Adipose tissue (tissue), 3 donors: ENCODE measurements at regions not wholly inside any gene's neighbourhood (a gene's known extent, or its start where the extent isn't known, plus 50 kb on each side); places are given as distances from the start of the nearest gene placed in this dataset.

Experiments used
- H3K27ac ChIP-seq: one replicate; pipeline ENCODE4 v1.5.1; 2013; ENCODE audit warnings: low read depth, low read length
- WGBS, 3 donors: extraction: QIAGEN DNeasy Blood & Tissue Kit; methylation state at CpG; one replicate each; pipeline ENCODE4 v1.1.7; 2013; 5-methylcytosine and 5-hydroxymethylcytosine counted together
- donor health status: healthy with polysubstance abuse.
- donor health status: Bipolar disorder and iron deficiency.
- donor health status: healthy.

GRCh38 chr15:94793641-94794040 lies 562.3 kb downstream of the MCTP2 start:
- WGBS, 3 donors: 59 to 75% (median 73%) methylated on average over 7 of the region's 7 CpGs
- no peak overlapping the region for H3K27ac ChIP-seq

- 38 to 68% (median 66%) methylated on average over 2 of the region's 2 CpGs for WGBS, 3 donors
- no peak overlapping the region for H3K27ac ChIP-seq
Measured at GRCh38 chr15:94804613-94805012, 573.3 kb downstream of the MCTP2 start.

GRCh38 chr15:94815110-94815731 lies 583.9 kb downstream of the MCTP2 start:
- WGBS, 3 donors: 72 to 75% (median 75%) methylated on average over 4 of the region's 4 CpGs

GRCh38 chr15:94815914-94816313 lies 584.6 kb downstream of the MCTP2 start:
- 84 to 91% (median 89%) methylated on average over 5 of the region's 5 CpGs for WGBS, 3 donors
- H3K27ac ChIP-seq: no peak overlapping the region

More at GRCh38 chr15:94815110-94815731, 583.9 kb downstream of the MCTP2 start:
- H3K27ac ChIP-seq: no peak overlapping the region

- WGBS, 3 donors: 92 to 95% (median 93%) methylated on average over 15 of the region's 15 CpGs
- no peak overlapping the region for H3K27ac ChIP-seq
Measured at GRCh38 chr15:94829887-94830884, 598.8 kb downstream of the MCTP2 start.

- H3K27ac ChIP-seq: no peak overlapping the region
- 89 to 95% (median 94%) methylated on average over 3 of the region's 3 CpGs for WGBS, 3 donors
Measured at GRCh38 chr15:94834000-94834399, 602.6 kb downstream of the MCTP2 start.

- no peak overlapping the region for H3K27ac ChIP-seq
- WGBS, 3 donors: 78 to 91% (median 84%) methylated on average over 1 of the region's 1 CpG
Measured at GRCh38 chr15:94834494-94834893, 603.1 kb downstream of the MCTP2 start.

GRCh38 chr15:94838281-94838680 lies 606.9 kb downstream of the MCTP2 start:
- H3K27ac ChIP-seq: no peak overlapping the region
- WGBS, 3 donors: 52 to 76% (median 70%) methylated on average over 1 of the region's 1 CpG

- no peak overlapping the region for H3K27ac ChIP-seq
- 88 to 92% (median 91%) methylated on average over 10 of the region's 10 CpGs for WGBS, 3 donors
Measured at GRCh38 chr15:94840794-94841783, 609.7 kb downstream of the MCTP2 start.

GRCh38 chr15:94843060-94843459 lies 611.7 kb downstream of the MCTP2 start:
- H3K27ac ChIP-seq: no peak overlapping the region

- 28 to 40% (median 37%) methylated on average over 5 of the region's 5 CpGs for WGBS, 3 donors
- H3K27ac ChIP-seq: no peak overlapping the region
Measured at GRCh38 chr15:94844198-94844537, 612.8 kb downstream of the MCTP2 start.

- no peak overlapping the region for H3K27ac ChIP-seq
- WGBS, 3 donors: 1 to 2% (median 1%) methylated on average over 53 to 83 of the region's 83 CpGs
Measured at GRCh38 chr15:94844538-94845389, 613.4 kb downstream of the MCTP2 start.

GRCh38 chr15:94845390-94845716 lies 614.0 kb downstream of the MCTP2 start:
- WGBS, 3 donors: 20 to 26% (median 20%) methylated on average over 9 of the region's 9 CpGs

GRCh38 chr15:94847325-94847724 lies 616.0 kb downstream of the MCTP2 start:
- H3K27ac ChIP-seq: no peak overlapping the region
- WGBS, 3 donors: 91 to 95% (median 92%) methylated on average over 4 of the region's 4 CpGs

More at GRCh38 chr15:94845390-94845716, 614.0 kb downstream of the MCTP2 start:
- H3K27ac ChIP-seq: no peak overlapping the region

GRCh38 chr15:94848054-94848453 lies 616.7 kb downstream of the MCTP2 start:
- no peak overlapping the region for H3K27ac ChIP-seq
- WGBS, 3 donors: 69 to 96% (median 96%) methylated on average over 5 of the region's 5 CpGs

GRCh38 chr15:94855018-94855408 lies 623.7 kb downstream of the MCTP2 start:
- WGBS, 3 donors: 94 to 99% (median 99%) methylated on average over 3 of the region's 3 CpGs

GRCh38 chr15:94855409-94856266 lies 624.3 kb downstream of the MCTP2 start:
- H3K27ac ChIP-seq: no peak overlapping the region
- 96 to 97% (median 96%) methylated on average over 49 of the region's 49 CpGs for WGBS, 3 donors

More at GRCh38 chr15:94855018-94855408, 623.7 kb downstream of the MCTP2 start:
- no peak overlapping the region for H3K27ac ChIP-seq
